BJ (cell line): ENCODE measurements at regions not wholly inside any gene's neighbourhood (a gene's known extent, or its start where the extent isn't known, plus 50 kb on each side); places are given as distances from the start of the nearest gene placed in this dataset.

Experiments
- CTCF ChIA-PET: fragments of 350-600 bp; formaldehyde crosslinking; extraction: SDS; loops from one replicate; lab custom pipeline; 2021; ENCODE audit warnings: antibody characterized with exemption, inconsistent platforms; lab: Yijun Ruan, JAX
- POLR2A ChIA-PET: fragments of 300-600 bp; sonication (Branson Sonifier 250); formaldehyde crosslinking; extraction: SDS; loops from one replicate; lab custom pipeline; 2021; ENCODE audit warnings: antibody characterized with exemption; lab: Charles Lee
- DNase-seq: peaks from one replicate; pipeline ENCODE4 v3.0.0-alpha.2; 2011; ENCODE audit warnings: low read depth
- H3K27me3 ChIP-seq: 2 replicates; pipeline ENCODE4 v1.6.0; 2011; ENCODE audit warnings: low read length; ENCODE audit not compliant: control insufficient read depth, insufficient read depth
- H3K36me3 ChIP-seq: 2 replicates; pipeline ENCODE4 v1.5.1; 2011; ENCODE audit warnings: low read length; ENCODE audit not compliant: control insufficient read depth, insufficient read depth
- H3K4me3 ChIP-seq: 2 replicates; pipeline ENCODE4 v1.5.1; 2011; ENCODE audit warnings: low read depth, mild to moderate bottlenecking, control low read depth, low read length
- TF ChIP-seq, protein P1 (sequence below): IDR thresholded peaks from 2 replicates; pipeline ENCODE4 v1.5.1; 2011; ENCODE audit warnings: low read depth, mild to moderate bottlenecking, control low read depth, inconsistent platforms, low read length, moderate library complexity; ENCODE audit not compliant: insufficient read depth

DNA sequence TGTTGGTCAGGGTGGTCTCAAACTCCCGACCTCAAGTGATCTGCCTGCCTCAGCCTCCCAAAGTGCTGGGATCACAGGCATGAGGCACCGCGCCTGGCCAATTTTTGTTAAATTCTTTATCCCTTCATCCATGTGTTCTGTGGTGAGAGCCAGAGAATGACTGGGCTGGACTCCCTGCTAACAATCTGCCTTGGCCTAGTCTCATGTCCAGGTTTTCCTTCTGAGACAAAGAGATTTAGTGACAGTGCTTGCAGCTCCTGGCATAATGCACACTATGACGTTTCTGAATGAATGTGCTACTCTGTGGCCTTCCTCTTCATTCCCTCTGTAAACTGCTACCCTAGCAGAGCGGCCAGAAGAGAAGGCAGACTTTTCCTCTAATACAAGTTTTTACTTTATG lies 79.3 kb downstream of the FOXD1 start:
- no peaks in the 10 kb centered on the region for H3K27me3 ChIP-seq
- POLR2A ChIA-PET: no interaction called here
- DNase-seq: no peak

DNA sequence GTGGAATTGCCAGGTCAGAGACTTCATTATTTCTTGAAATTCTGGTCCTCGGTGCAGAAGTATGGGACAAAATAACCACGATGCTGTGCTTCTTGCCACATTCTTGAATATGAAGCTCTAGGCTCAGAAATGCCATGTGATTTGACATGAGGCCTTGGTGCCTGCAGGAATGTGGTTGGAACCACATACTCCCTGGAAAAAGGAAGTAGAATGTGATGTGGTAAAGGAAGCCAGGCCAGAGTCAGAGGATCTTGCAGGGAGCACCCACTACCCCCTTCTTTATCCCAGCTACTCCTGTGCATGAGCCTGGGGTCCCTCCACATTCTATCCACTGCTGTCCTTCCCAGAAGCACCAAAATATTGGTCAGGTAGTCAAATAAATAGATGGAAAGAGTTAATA lies 80.9 kb downstream of the FOXD1 start:
- ChIA-PET CTCF (no interaction called here), POLR2A (no interaction called here)
- Histone ChIP-seq H3K27me3 (no peaks in the 10 kb centered on the region), H3K36me3 (no peaks in the 10 kb centered on the region), H3K4me3 (no peak overlapping the region)
- no peak for DNase-seq
- TF ChIP-seq, protein P1, sequence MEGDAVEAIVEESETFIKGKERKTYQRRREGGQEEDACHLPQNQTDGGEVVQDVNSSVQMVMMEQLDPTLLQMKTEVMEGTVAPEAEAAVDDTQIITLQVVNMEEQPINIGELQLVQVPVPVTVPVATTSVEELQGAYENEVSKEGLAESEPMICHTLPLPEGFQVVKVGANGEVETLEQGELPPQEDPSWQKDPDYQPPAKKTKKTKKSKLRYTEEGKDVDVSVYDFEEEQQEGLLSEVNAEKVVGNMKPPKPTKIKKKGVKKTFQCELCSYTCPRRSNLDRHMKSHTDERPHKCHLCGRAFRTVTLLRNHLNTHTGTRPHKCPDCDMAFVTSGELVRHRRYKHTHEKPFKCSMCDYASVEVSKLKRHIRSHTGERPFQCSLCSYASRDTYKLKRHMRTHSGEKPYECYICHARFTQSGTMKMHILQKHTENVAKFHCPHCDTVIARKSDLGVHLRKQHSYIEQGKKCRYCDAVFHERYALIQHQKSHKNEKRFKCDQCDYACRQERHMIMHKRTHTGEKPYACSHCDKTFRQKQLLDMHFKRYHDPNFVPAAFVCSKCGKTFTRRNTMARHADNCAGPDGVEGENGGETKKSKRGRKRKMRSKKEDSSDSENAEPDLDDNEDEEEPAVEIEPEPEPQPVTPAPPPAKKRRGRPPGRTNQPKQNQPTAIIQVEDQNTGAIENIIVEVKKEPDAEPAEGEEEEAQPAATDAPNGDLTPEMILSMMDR: no peak

More for the DNA sequence above, 79.3 kb downstream of the FOXD1 start:
- TF ChIP-seq, protein P1: no peak
- Histone ChIP-seq H3K36me3 (no peaks in the 10 kb centered on the region), H3K4me3 (no peak overlapping the region)
- CTCF ChIA-PET: interaction anchor here (1.1 to 1.4 kb wide), 3 partner anchors 68 to 153 kb away, joined by 3 to 5 read pairs (median 3); no protein-coding TSS in a partner anchor

DNA sequence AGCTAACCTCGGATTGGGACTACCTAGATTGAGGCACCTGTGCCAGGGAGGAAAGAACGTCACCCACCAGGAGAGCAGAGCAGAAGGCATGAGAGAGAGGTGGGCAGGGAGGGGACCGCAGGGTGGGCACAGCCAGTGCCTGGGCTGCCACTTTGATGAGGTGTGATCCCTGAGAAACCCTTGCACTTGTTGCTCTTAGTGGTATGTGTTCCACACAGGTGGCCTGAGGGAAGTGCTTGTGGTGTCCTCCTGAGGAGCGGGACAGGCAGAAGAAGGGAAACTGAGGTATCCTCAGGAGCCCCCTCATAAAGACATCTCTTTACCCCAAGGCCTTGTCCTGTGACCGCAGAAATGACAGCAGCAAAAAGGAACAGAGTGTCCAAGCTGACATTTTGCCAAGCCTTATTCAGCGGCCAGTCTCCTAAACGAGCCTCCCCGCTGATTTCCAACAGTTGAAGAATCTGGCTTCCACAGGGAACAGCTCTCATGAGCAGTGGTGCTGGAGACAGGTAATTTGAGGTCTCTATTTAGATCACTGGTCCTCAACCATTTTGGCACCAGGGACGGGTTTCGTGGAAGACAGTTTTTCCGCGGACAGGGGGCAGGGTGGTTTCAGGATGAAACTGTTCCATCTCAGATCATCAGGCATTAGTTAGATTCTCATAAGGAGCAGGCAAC lies 82.4 kb downstream of the FOXD1 start:
- no peak for DNase-seq
- POLR2A ChIA-PET: no interaction called here
- CTCF ChIA-PET: interaction anchor here (0.8 to 3.0 kb wide), 6 partner anchors 56 to 150 kb away, joined by 3 to 19 read pairs (median 4); no protein-coding TSS in a partner anchor
- Histone ChIP-seq H3K4me3 (no peak overlapping the region), H3K36me3 (no peaks in the 10 kb centered on the region), H3K27me3 (no peaks in the 10 kb centered on the region)
- TF ChIP-seq, protein P1: no peak

GRCh38 chr5:73365301-73365853 lies 83.2 kb downstream of the FOXD1 start:
- DNase-seq: peak; percentile 76
- no peaks in the 10 kb centered on the region for H3K36me3 ChIP-seq
- TF ChIP-seq, protein P1: no peak
- no peaks in the 10 kb centered on the region for H3K27me3 ChIP-seq
- H3K4me3 ChIP-seq: no peak overlapping the region
- ChIA-PET CTCF (interaction anchor here (0.6 to 3.0 kb wide), 8 partner anchors 55 to 149 kb away, joined by 3 to 19 read pairs (median 4); no protein-coding TSS in a partner anchor), POLR2A (interaction anchor here (0.6 kb wide), 1 partner anchor 18 kb away, joined by 4 read pairs; no protein-coding TSS in a partner anchor)
